ENCODE measurements at regions not wholly inside any gene's neighbourhood (a gene's known extent, or its start where the extent isn't known, plus 50 kb on each side); places are given as distances from the start of the nearest gene placed in this dataset.

DNA sequence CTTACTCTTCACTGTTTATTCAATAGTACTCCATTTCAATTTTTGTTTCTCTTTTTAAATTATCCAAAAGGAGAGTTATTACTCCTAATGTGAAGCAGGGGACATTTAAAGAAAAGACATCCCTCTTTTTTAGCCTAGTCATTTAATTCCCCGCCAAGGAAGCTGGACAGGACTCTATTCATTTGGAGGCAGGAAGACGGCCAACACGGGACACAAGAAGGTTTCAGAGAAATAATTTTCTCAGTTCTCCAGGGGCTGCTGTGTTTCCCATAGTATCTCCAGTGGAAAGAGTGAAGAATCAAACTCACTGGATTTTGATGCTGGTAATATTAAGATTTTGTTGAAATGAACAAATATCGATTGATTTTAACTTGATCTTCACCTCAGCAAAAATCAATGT, 833.7 kb downstream of the ROBO2 start:
- no peak overlapping the region for H3K27ac Mint-ChIP-seq
- Histone ChIP-seq H4K20me1 (ENCODE audit: insufficient read depth, low read length) (no peaks in the 10 kb centered on the region), H3K9ac (ENCODE audit: insufficient read depth, low read length, poor library complexity, severe bottlenecking) (no peak overlapping the region), H3K9me3 (replicated peaks in 1 of 2; ENCODE audit: control insufficient read depth in 1 of 2, insufficient read depth in 1 of 2, low read length in 2 of 2) (peaks cover 0 to 9% of the 10 kb centered on the region in 2 donors), H3K4me1 (ENCODE audit: control insufficient read depth in 1 of 2, insufficient read depth in 2 of 2, low read length in 2 of 2) (no peaks in the 10 kb centered on the region), H3K4me3 (replicated peaks in 1 of 3; ENCODE audit: low read depth in 2 of 3, low read length in 3 of 3) (no peak overlapping the region), H3K27me3 (ENCODE audit: control insufficient read depth in 2 of 2, insufficient read depth in 2 of 2, low read length in 2 of 2) (no peaks in the 10 kb centered on the region), H3K79me2 (ENCODE audit: insufficient read depth, low read length) (no peaks in the 10 kb centered on the region), H3K4me2 (replicated peaks; ENCODE audit: extremely low read depth, low read length, poor library complexity, severe bottlenecking) (no peak overlapping the region), H2AFZ (ENCODE audit: insufficient read depth, low read depth, low read length, poor library complexity, severe bottlenecking) (no peak overlapping the region), H3K36me3 (replicated peaks in 1 of 2; ENCODE audit: control insufficient read depth in 1 of 2, insufficient read depth in 2 of 2, low read length in 2 of 2) (no peaks in the 10 kb centered on the region), H3K27ac (ENCODE audit: low read depth in 1 of 2, low read length in 2 of 2) (no peak overlapping the region)
- H3K4me1 Mint-ChIP-seq = no peaks in the 10 kb centered on the region
- no peaks in the 10 kb centered on the region for H3K27me3 Mint-ChIP-seq (ENCODE audit: low read depth in 3 of 3)
- TF ChIP-seq CTCF (IDR thresholded peaks at IDR 0.05) = no peak
- WGBS (ENCODE audit: insufficient coverage) = no CpG with 5 or more reads among the region's 4 CpGs
- H3K4me3 Mint-ChIP-seq = no peak overlapping the region
- intact Hi-C loops (cut with micrococcal nuclease) = no loop called here
- peaks cover 0 to 11% (median 2%) of the 10 kb centered on the region in 7 donors for H3K9me3 Mint-ChIP-seq
- DNase-seq = no peak
- no peaks in the 10 kb centered on the region for H3K36me3 Mint-ChIP-seq

DNA sequence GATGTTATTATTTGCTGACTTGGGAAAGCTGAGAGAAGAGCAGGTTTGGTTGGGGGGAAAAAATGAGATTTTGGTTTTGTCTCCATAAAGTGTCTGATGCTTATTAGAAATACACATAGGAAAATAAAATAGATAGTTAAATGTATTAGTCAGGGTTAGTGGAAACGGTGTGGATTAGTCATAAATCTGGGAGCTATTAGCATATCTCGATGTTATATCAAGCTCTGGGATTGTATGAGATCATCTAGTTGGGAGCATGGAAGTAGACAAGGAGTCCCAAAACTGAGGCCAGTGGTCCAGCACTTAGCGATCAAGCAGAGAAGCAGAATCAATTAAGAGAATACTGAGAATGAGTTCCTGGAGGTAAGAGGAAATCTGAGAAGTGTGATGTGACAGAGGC, 845.5 kb downstream of the ROBO2 start:
- Mint-ChIP-seq H3K4me1 (no peaks in the 10 kb centered on the region), H3K27ac (no peak overlapping the region), H3K36me3 (no peaks in the 10 kb centered on the region), H3K9me3 (no peaks in the 10 kb centered on the region), H3K4me3 (no peak overlapping the region), H3K27me3 (ENCODE audit: low read depth in 3 of 3) (no peaks in the 10 kb centered on the region)
- Histone ChIP-seq H3K4me1 (ENCODE audit: control insufficient read depth in 1 of 2, insufficient read depth in 2 of 2, low read length in 2 of 2) (no peaks in the 10 kb centered on the region), H3K9ac (ENCODE audit: insufficient read depth, low read length, poor library complexity, severe bottlenecking) (no peak overlapping the region), H3K27ac (ENCODE audit: low read depth in 1 of 2, low read length in 2 of 2) (no peak overlapping the region), H3K9me3 (replicated peaks in 1 of 2; ENCODE audit: control insufficient read depth in 1 of 2, insufficient read depth in 1 of 2, low read length in 2 of 2) (no peaks in the 10 kb centered on the region), H3K27me3 (ENCODE audit: control insufficient read depth in 2 of 2, insufficient read depth in 2 of 2, low read length in 2 of 2) (no peaks in the 10 kb centered on the region), H3K4me2 (replicated peaks; ENCODE audit: extremely low read depth, low read length, poor library complexity, severe bottlenecking) (no peak overlapping the region), H3K36me3 (replicated peaks in 1 of 2; ENCODE audit: control insufficient read depth in 1 of 2, insufficient read depth in 2 of 2, low read length in 2 of 2) (no peaks in the 10 kb centered on the region), H2AFZ (ENCODE audit: insufficient read depth, low read depth, low read length, poor library complexity, severe bottlenecking) (no peak overlapping the region), H3K4me3 (replicated peaks in 1 of 3; ENCODE audit: low read depth in 2 of 3, low read length in 3 of 3) (no peak overlapping the region), H4K20me1 (ENCODE audit: insufficient read depth, low read length) (no peaks in the 10 kb centered on the region), H3K79me2 (ENCODE audit: insufficient read depth, low read length) (no peaks in the 10 kb centered on the region)
- DNase-seq = no peak
- 87% methylated on average over 3 of the region's 3 CpGs for WGBS (ENCODE audit: insufficient coverage)
- intact Hi-C loops (cut with micrococcal nuclease) = no loop called here
- TF ChIP-seq CTCF (IDR thresholded peaks at IDR 0.05) = no peak

All from CD14-positive monocyte (primary cell).